ENCODE measurements at regions not wholly inside any gene's neighbourhood (a gene's known extent, or its start where the extent isn't known, plus 50 kb on each side); places are given as distances from the start of the nearest gene placed in this dataset.

GRCh38 chr2:234821946-234822475, 129.8 kb upstream of the SH3BP4 start:
- Histone ChIP-seq H3K4me3 (ENCODE audit: extremely low read depth in 1 of 4, insufficient read depth in 2 of 4, low read depth in 3 of 4, low read length in 4 of 4) (no peak overlapping the region), H3K79me1 (ENCODE audit: low read depth, low read length) (no peaks in the 10 kb centered on the region), H3K23ac (ENCODE audit: insufficient read length) (no peak overlapping the region), H4K20me1 (replicated peaks in 1 of 2; ENCODE audit: control insufficient read depth in 1 of 2, insufficient read depth in 2 of 2, low read length in 2 of 2) (peaks cover 0 to 3% of the 10 kb centered on the region in 2 experiments), H3K9ac (replicated peaks in 1 of 4; ENCODE audit: extremely low read depth in 1 of 4, low read depth in 3 of 4, low read length in 3 of 4) (no peak overlapping the region), H3K4me2 (ENCODE audit: insufficient read depth in 1 of 2, low read depth in 2 of 2, low read length in 2 of 2) (no peak overlapping the region), H2BK120ac (replicated peaks; ENCODE audit: low read depth, low read length) (no peak overlapping the region), H3K36me3 (ENCODE audit: control insufficient read depth in 2 of 4, insufficient read depth in 4 of 4, low read length in 3 of 4) (no peaks in the 10 kb centered on the region), H2BK20ac (ENCODE audit: low read length) (no peak overlapping the region), H3K18ac (ENCODE audit: extremely low read depth, low read length) (no peak overlapping the region), H3K27ac (ENCODE audit: low read depth, low read length) (no peak overlapping the region), H4K5ac (ENCODE audit: insufficient read length, low read depth, low read length) (no peak overlapping the region), H2AFZ (ENCODE audit: low read length) (no peak overlapping the region), H3K23me2 (ENCODE audit: low read depth, low read length) (peaks cover 9% of the 10 kb centered on the region; the same call in 1 of the 2 replicates), H3K14ac (ENCODE audit: insufficient read length) (no peak overlapping the region), H3K27me3 (replicated peaks in 1 of 4; ENCODE audit: control insufficient read depth in 3 of 4, extremely low read depth in 1 of 4, insufficient read depth in 3 of 4, low read length in 3 of 4) (no peaks in the 10 kb centered on the region), H2BK5ac (ENCODE audit: low read depth, low read length) (no peak overlapping the region), H3K79me2 (ENCODE audit: control insufficient read depth in 1 of 2, insufficient read depth in 2 of 2, low read length in 2 of 2) (no peaks in the 10 kb centered on the region), H2BK12ac (ENCODE audit: low read depth, low read length) (no peak overlapping the region), H2BK15ac (ENCODE audit: low read length) (no peak overlapping the region), H4K91ac (replicated peaks; ENCODE audit: insufficient read length, low read length) (no peak overlapping the region), H2AK5ac (ENCODE audit: low read depth, low read length) (no peak overlapping the region), H3K9me3 (ENCODE audit: insufficient read depth in 2 of 2, low read depth in 1 of 2, low read length in 1 of 2) (no peaks in the 10 kb centered on the region; a peak in 1 of 4 replicates), H3K56ac (replicated peaks; ENCODE audit: insufficient read length, low read depth, low read length) (no peak overlapping the region), H4K8ac (ENCODE audit: extremely low read depth, insufficient read depth, low read length) (no peak overlapping the region), H3K4ac (replicated peaks; ENCODE audit: insufficient read length, low read depth, low read length) (no peak overlapping the region), H3K4me1 (replicated peaks in 1 of 4; ENCODE audit: control insufficient read depth in 3 of 4, insufficient read depth in 4 of 4, low read length in 3 of 4) (no peaks in the 10 kb centered on the region; a peak in 1 of 7 replicates)
- no peak for DNase-seq (ENCODE audit: low read depth in 1 of 2, low spot score in 2 of 2)
- ChIA-PET POLR2A (ENCODE audit: partially characterized antibody) (no interaction called here), CTCF (ENCODE audit: partially characterized antibody) (interaction anchor here (1.3 kb wide), 1 partner anchor 278 kb away, joined by 3 read pairs; no protein-coding TSS in a partner anchor)
- FAIRE-seq: no peak
- 88% methylated on average over 1 of the region's 1 CpG; no CpG with 5 or more reads in 1 of the 2 experiments for WGBS, 2 experiments (ENCODE audit: extremely low coverage in 1 of 2, insufficient coverage in 1 of 2, insufficient read length in 1 of 2, insufficient replicate concordance in 2 of 2, low coverage in 1 of 2, low lambda C conversion rate in 2 of 2, missing lambda C conversion rate in 1 of 2)
- TF ChIP-seq SAP30 (IDR thresholded peaks at IDR 0.05; ENCODE audit: insufficient read depth, insufficient replicate concordance, low read length) (no peak), CHD2 (IDR thresholded peaks at IDR 0.05; ENCODE audit: low read length) (no peak), GABPA (IDR thresholded peaks at IDR 0.05; ENCODE audit: borderline replicate concordance, insufficient read depth, low read length) (no peak), RAD21 (IDR thresholded peaks at IDR 0.05 in 1 of 2, conservative IDR thresholded peaks at IDR 0.05 in 1 of 2; ENCODE audit: low read depth in 2 of 2, low read length in 2 of 2) (no peak), KDM1A (IDR thresholded peaks at IDR 0.05; ENCODE audit: borderline replicate concordance, low read length) (no peak), CREB1 (IDR thresholded peaks at IDR 0.05) (no peak), NANOG (IDR thresholded peaks at IDR 0.05; ENCODE audit: insufficient read depth, low read depth, low read length, poor library complexity, severe bottlenecking) (no peak), KDM4A (IDR thresholded peaks at IDR 0.05; ENCODE audit: low read depth, low read length, severe bottlenecking) (no peak)
